ENCODE measurements at regions not wholly inside any gene's neighbourhood (a gene's known extent, or its start where the extent isn't known, plus 50 kb on each side); places are given as distances from the start of the nearest gene placed in this dataset.

DNA sequence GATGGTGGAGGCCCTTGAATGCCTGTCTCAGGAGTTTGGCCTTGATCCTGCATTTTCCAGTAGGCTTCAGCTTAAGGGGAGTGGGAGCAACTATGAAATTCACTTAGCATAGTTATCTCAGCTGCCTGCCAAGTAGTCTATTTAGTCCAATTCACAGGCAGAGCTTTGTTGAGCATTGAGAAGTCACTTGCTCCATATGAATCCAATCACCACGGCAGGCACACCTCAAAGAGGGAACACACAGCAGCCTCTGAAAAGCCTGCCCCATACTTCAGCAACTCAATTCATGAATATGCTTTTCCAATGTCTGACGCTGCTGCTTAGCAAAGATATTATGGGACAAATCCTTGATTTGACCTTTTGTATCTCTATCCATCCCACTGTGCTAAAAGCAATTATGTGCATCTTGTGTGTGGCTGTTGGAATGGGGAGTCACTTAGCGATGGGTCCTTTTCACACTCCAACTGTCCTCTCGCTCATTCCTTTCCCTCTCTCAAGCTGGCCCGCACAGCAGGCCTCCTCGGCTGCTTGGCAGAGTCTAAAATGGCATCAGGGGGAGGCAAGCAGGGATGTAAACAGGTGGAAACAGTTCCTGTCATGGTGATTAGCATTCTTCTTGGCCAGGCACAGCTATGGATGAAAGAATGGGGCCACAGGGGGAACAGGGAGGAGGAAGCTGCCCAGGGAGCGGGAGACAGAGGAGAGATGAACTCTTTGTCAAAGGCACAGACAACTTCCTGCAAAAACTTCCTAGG, 56.0 kb upstream of the LRPPRC start:
- no peaks in the 10 kb centered on the region for H3K4me1 ChIP-seq
- no peak overlapping the region for H3K4me3 ChIP-seq
- H3K36me3 ChIP-seq, result no peaks in the 10 kb centered on the region
- H3K9me3 ChIP-seq, result no peaks in the 10 kb centered on the region
- H3K27ac ChIP-seq, result no peak overlapping the region
- no peaks in the 10 kb centered on the region for H3K27me3 ChIP-seq
- TF ChIP-seq POLR2A (IDR thresholded peaks at IDR 0.05) (no peak), EP300 (IDR thresholded peaks at IDR 0.05) (no peak), POLR2AphosphoS5 (IDR thresholded peaks at IDR 0.05) (no peak), CTCF (IDR thresholded peaks at IDR 0.05) (no peak)
- no peak for ATAC-seq
- 63 to 74% methylated on average over 3 to 7 of the region's 7 CpGs for WGBS, 2 donors (ENCODE audit: low coverage in 1 of 2)

GRCh38 chr2:44052584-44052983, 56.8 kb upstream of the LRPPRC start:
- no peak for ATAC-seq
- WGBS, 2 donors (ENCODE audit: low coverage in 1 of 2), result 80% methylated on average over 7 of the region's 8 CpGs; no CpG with 5 or more reads in 1 of the 2 donors
- no peaks in the 10 kb centered on the region for H3K9me3 ChIP-seq
- H3K36me3 ChIP-seq, result no peaks in the 10 kb centered on the region
- no peak overlapping the region for H3K27ac ChIP-seq
- H3K4me3 ChIP-seq, result no peak overlapping the region
- no peaks in the 10 kb centered on the region for H3K4me1 ChIP-seq
- TF ChIP-seq POLR2A (IDR thresholded peaks at IDR 0.05) (no peak), POLR2AphosphoS5 (IDR thresholded peaks at IDR 0.05) (no peak), CTCF (IDR thresholded peaks at IDR 0.05) (no peak), EP300 (IDR thresholded peaks at IDR 0.05) (no peak)
- no peaks in the 10 kb centered on the region for H3K27me3 ChIP-seq

- 25 to 67% methylated on average over 1 to 2 of the region's 2 CpGs for WGBS, 2 donors (ENCODE audit: low coverage in 1 of 2)
- no peak for ATAC-seq
- H3K4me1 ChIP-seq, result no peaks in the 10 kb centered on the region
- no peak overlapping the region for H3K27ac ChIP-seq
- no peak overlapping the region for H3K4me3 ChIP-seq
- no peaks in the 10 kb centered on the region for H3K27me3 ChIP-seq
- TF ChIP-seq EP300 (IDR thresholded peaks at IDR 0.05) (no peak), CTCF (IDR thresholded peaks at IDR 0.05) (no peak), POLR2A (IDR thresholded peaks at IDR 0.05) (no peak), POLR2AphosphoS5 (IDR thresholded peaks at IDR 0.05) (no peak)
- H3K36me3 ChIP-seq, result no peaks in the 10 kb centered on the region
- no peaks in the 10 kb centered on the region for H3K9me3 ChIP-seq
Observed at GRCh38 chr2:44053052-44053451, 57.3 kb upstream of the LRPPRC start.

DNA sequence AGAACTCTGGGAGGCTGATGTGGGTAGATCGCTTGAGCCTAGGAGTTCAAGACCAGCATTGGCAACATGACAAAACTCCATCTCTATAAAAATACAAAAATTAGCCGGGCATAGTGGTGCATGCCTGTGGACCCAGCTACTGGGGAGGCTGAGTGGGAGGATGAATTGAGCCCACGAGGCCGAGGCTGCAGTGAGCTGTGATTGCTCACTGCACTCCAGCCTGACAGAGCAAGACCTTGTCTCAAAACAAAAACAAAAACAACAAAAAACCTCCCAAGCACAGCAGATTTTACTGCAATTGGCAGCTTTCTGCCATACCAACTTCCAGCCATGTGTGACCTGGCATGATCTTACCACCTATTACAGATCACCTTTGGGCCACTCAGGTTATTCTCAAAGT, 57.7 kb upstream of the LRPPRC start:
- H3K4me1 ChIP-seq, result no peaks in the 10 kb centered on the region
- H3K27ac ChIP-seq, result no peak overlapping the region
- H3K9me3 ChIP-seq, result no peaks in the 10 kb centered on the region
- no peaks in the 10 kb centered on the region for H3K27me3 ChIP-seq
- no peaks in the 10 kb centered on the region for H3K36me3 ChIP-seq
- no peak overlapping the region for H3K4me3 ChIP-seq
- ATAC-seq, result no peak
- 82% methylated on average over 2 to 4 of the region's 4 CpGs for WGBS, 2 donors (ENCODE audit: low coverage in 1 of 2)
- TF ChIP-seq POLR2AphosphoS5 (IDR thresholded peaks at IDR 0.05) (no peak), POLR2A (IDR thresholded peaks at IDR 0.05) (no peak), CTCF (IDR thresholded peaks at IDR 0.05) (no peak), EP300 (IDR thresholded peaks at IDR 0.05) (no peak)

DNA sequence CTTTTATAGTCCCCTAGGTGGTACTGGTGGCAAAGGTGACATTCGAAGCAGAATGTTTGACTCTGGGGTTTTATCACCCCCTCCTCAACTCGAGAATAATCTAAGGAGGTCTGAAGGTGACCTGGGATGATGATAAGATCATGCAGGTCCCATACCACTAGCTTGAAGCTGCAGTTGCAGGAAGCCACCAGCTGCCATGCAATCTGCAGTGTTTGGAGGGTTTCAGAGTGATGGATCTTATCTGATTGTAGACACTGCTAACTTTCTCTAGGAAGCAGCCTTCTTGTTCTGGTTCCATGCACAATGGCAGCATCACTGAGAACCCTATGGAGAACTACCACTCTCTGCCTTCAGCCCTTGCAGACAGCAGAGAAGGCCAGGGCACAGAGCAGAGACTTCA, 59.4 kb upstream of the LRPPRC start:
- H3K36me3 ChIP-seq, result no peaks in the 10 kb centered on the region
- H3K4me1 ChIP-seq, result no peaks in the 10 kb centered on the region
- no peak for ATAC-seq
- no peak overlapping the region for H3K27ac ChIP-seq
- no peak overlapping the region for H3K4me3 ChIP-seq
- WGBS, 2 donors (ENCODE audit: low coverage in 1 of 2), result 29 to 73% methylated on average over 2 of the region's 2 CpGs
- TF ChIP-seq POLR2AphosphoS5 (IDR thresholded peaks at IDR 0.05) (no peak), CTCF (IDR thresholded peaks at IDR 0.05) (no peak), POLR2A (IDR thresholded peaks at IDR 0.05) (no peak), EP300 (IDR thresholded peaks at IDR 0.05) (no peak)
- H3K9me3 ChIP-seq, result no peaks in the 10 kb centered on the region
- no peaks in the 10 kb centered on the region for H3K27me3 ChIP-seq
